Right lobe of liver (tissue), 6 donors: ENCODE measurements at regions not wholly inside any gene's neighbourhood (a gene's known extent, or its start where the extent isn't known, plus 50 kb on each side); places are given as distances from the start of the nearest gene placed in this dataset.

Experiments
- ATAC-seq, 4 donors: fragments of 200-7000 bp; cut with Tn5 transposase; one replicate each; pipeline ENCODE4 v1.9.1; 2020; ENCODE audit warnings: mild to moderate bottlenecking in 4 of 4, moderate library complexity in 4 of 4
- DNase-seq, 3 donors: peaks; one replicate each; pipeline ENCODE4 v3.0.0-alpha.2; 2020
- H3K27ac ChIP-seq, 3 donors: fragments of 200-600 bp; one replicate each; pipeline ENCODE4 v1.8.0; 2022
- H3K27me3 ChIP-seq, 2 donors: fragments of 200-600 bp; one replicate each; pipeline ENCODE4 v1.8.0; 2022
- H3K36me3 ChIP-seq, 4 donors: fragments of 200-600 bp; sonication (generic) in 1 of 4; one replicate each; pipeline versions ENCODE4 v1.5.1 to v1.8.0; 2017 to 2022; ENCODE audit warnings: control low read depth in 1 of 4
- H3K4me1 ChIP-seq, 4 donors: fragments of 200-600 bp; sonication (generic) in 1 of 4; one replicate each; pipeline versions ENCODE4 v1.5.1 to v1.8.0; 2017 to 2022; ENCODE audit warnings: control low read depth in 1 of 4
- H3K4me3 ChIP-seq, 3 donors: fragments of 200-600 bp; one replicate each; pipeline ENCODE4 v1.8.0; 2022
- H3K9me3 ChIP-seq, 4 donors: fragments of 200-600 bp; sonication (generic) in 1 of 4; one replicate each; pipeline versions ENCODE4 v1.5.1 to v1.8.0; 2017 to 2022; ENCODE audit warnings: control low read depth in 1 of 4
- CTCF ChIP-seq, 4 donors: fragments of 200-600 bp in 3 of 4; fragments of 450-650 bp in 1 of 4; IDR thresholded peaks; one replicate each; pipeline versions ENCODE4 v1.5.1 to v1.8.0; 2016 to 2022; ENCODE audit warnings: antibody characterized with exemption in 4 of 4, mild to moderate bottlenecking in 2 of 4
- POLR2A ChIP-seq: fragments of 450-650 bp; IDR thresholded peaks from one replicate; pipeline ENCODE4 v1.6.1; 2017; ENCODE audit warnings: antibody characterized with exemption, mild to moderate bottlenecking
- WGBS: methylation state at CpG from one replicate; pipeline ENCODE4 v1.1.6; 2018; ENCODE audit warnings: low coverage, low lambda C conversion rate; ENCODE audit not compliant: insufficient coverage; ENCODE audit errors: missing lambda C conversion rate; 5-methylcytosine and 5-hydroxymethylcytosine counted together
- intact Hi-C, 2 donors: fragments of 100-400 bp; cut with DNase I; formaldehyde crosslinking; loops; one replicate each; pipeline versions ENCODE4 v1.11.2 to v1.14.1; 2022
- donor health status: DM: no; HTN: yes; CAD: no.
- donor health status: DM: no; HTN: no; CAD: no.
- donor health status: DM: no; HTN: no; CAD: no.
- donor health status: DM: no; HTN: yes; CAD: no.
- donor health status: DM: no; HTN: yes; CAD: no.

- TF ChIP-seq CTCF (IDR thresholded peaks at IDR 0.05) (no peak), POLR2A (no peak)
- ATAC-seq (no peak), DNase-seq (no peak)
- 56% methylated on average over 9 of the region's 14 CpGs for WGBS
- intact Hi-C loops = no loop called here
- Histone ChIP-seq H3K36me3 (no peaks in the 10 kb centered on the region), H3K9me3 (no peaks in the 10 kb centered on the region), H3K4me1 (no peaks in the 10 kb centered on the region), H3K27ac (no peak overlapping the region), H3K27me3 (no peaks in the 10 kb centered on the region), H3K4me3 (no peak overlapping the region)
These were observed 129.2 kb upstream of the EPHA5 start for GRCh38 chr4:65799513-65799912.

GRCh38 chr4:65798498-65799127 lies 128.3 kb upstream of the EPHA5 start:
- TF ChIP-seq POLR2A (no peak), CTCF (IDR thresholded peaks at IDR 0.05) (no peak)
- intact Hi-C loops = no loop called here

GRCh38 chr4:65791812-65792308 lies 121.6 kb upstream of the EPHA5 start:
- TF ChIP-seq POLR2A = no peak
- TF ChIP-seq CTCF (IDR thresholded peaks at IDR 0.05) = no peak
- WGBS = 32% methylated on average over 5 of the region's 5 CpGs
- intact Hi-C loops = no loop called here
- H3K4me3 ChIP-seq = no peak overlapping the region
- no peaks in the 10 kb centered on the region for H3K27me3 ChIP-seq
- H3K4me1 ChIP-seq = no peaks in the 10 kb centered on the region
- H3K9me3 ChIP-seq = no peaks in the 10 kb centered on the region
- no peak for ATAC-seq
- DNase-seq = no peak
- H3K27ac ChIP-seq = no peak overlapping the region
- H3K36me3 ChIP-seq = no peaks in the 10 kb centered on the region

More at GRCh38 chr4:65798498-65799127, 128.3 kb upstream of the EPHA5 start:
- no peaks in the 10 kb centered on the region for H3K4me1 ChIP-seq
- H3K4me3 ChIP-seq = no peak overlapping the region
- H3K9me3 ChIP-seq = no peaks in the 10 kb centered on the region
- no peaks in the 10 kb centered on the region for H3K27me3 ChIP-seq
- 38% methylated on average over 2 of the region's 2 CpGs for WGBS
- H3K36me3 ChIP-seq = no peaks in the 10 kb centered on the region
- ATAC-seq = no peak
- no peak overlapping the region for H3K27ac ChIP-seq
- no peak for DNase-seq

GRCh38 chr4:65791111-65791811 lies 121.0 kb upstream of the EPHA5 start:
- intact Hi-C loops = no loop called here
- no peak overlapping the region for H3K4me3 ChIP-seq
- TF ChIP-seq POLR2A (no peak), CTCF (IDR thresholded peaks at IDR 0.05) (no peak)
- 32% methylated on average over 1 of the region's 1 CpG for WGBS
- H3K4me1 ChIP-seq = no peaks in the 10 kb centered on the region
- ATAC-seq (no peak), DNase-seq (no peak)
- H3K27ac ChIP-seq = no peak overlapping the region
- H3K27me3 ChIP-seq = no peaks in the 10 kb centered on the region
- no peaks in the 10 kb centered on the region for H3K9me3 ChIP-seq
- H3K36me3 ChIP-seq = no peaks in the 10 kb centered on the region
